Midbrain (tissue), 1 donor: ENCODE measurements at regions not wholly inside any gene's neighbourhood (a gene's known extent, or its start where the extent isn't known, plus 50 kb on each side); places are given as distances from the start of the nearest gene placed in this dataset.

Experiments used
- DNase-seq: peaks from one replicate; lab custom pipeline; 2025; lab: John Stamatoyannopoulos, UW

DNA sequence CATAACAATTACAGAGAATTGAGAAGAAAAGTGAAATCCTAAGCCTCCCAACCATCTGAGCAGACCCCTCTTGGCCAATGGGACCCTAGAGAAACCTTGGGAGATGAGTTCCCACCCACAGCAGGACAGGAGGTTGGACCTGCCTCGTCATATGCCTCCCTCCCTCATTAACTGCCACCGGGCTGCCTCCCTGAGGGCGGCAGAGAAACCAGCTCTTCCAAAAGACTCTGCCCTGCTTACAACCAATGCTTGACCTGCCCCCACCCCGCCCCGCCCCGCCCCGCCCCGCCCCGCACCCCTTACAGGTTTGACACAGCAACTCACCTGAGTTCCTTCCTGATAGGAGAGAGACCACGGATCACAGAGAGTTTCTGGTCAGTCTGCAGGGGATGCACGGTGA is 86.1 kb downstream of the ADRA2C start:
- no peak for DNase-seq

DNA sequence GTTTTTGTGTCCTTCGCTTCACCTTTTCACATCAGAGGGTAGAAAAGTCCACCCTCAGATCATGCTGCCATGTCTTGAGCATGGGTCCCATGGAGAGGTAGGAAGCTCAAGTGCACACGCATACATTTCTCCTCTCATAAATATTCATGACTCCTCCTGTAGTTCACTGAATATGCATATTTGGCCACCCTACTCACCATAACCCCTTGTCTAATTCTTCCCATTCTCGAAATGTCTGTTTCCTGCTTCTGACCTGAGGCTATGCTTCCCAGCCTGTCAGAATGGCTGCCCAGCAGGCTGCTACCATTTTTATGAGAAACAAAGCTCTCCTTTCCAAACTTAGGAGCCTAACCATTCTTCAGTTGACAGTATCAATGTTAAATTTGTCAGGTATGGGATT is 86.5 kb downstream of the ADRA2C start:
- no peak for DNase-seq

DNA sequence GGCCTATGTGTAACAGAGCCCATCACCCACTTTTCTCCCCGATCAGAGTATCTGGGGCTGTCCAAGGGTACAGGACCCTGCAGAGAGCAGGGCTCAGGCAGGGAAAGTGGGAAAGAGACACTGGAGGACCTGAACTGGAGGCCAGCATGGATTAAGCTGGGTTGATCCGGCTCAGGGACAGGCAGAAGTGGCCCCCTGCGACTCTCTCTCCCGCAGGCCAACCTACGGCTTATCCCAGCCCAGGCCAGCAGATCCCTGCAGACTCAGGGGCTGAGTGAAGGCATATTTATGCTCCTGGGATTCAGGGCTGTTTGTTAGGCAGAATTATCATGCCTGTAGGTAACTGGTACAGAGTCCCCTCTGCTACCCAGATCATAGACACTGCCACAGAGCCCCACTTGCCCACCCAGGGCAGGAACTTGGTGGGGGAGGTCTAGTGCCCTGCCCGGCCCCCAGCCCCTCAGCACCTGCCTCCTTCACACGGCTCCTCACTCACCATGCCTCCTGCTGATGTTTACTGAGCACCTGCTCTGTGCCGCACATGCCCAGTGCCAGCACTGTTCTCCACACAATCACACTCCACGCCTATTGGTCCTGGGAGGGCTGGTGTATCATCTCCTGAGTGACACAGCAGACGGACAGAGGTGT is 87.3 kb downstream of the ADRA2C start:
- no peak for DNase-seq

DNA sequence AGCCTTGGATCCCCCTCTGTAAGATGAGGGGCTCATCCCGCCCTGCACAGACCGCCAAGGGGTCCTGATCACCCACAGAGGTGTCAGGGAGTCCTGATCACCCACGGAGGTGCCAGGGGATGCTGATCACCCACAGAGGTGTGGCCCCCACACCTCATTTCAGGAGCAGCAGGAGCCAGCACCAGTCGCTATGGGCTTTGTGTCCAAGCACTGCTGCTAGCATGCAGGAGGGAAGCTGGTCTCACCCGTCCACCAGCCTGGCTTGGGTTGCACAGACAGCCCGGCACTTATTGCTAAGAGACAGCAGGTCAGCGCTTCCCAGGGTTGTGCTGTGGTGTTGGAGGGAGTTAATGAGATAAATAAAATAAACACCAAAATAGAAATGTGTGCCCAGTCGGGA is 88.5 kb downstream of the ADRA2C start:
- DNase-seq = no peak

DNA sequence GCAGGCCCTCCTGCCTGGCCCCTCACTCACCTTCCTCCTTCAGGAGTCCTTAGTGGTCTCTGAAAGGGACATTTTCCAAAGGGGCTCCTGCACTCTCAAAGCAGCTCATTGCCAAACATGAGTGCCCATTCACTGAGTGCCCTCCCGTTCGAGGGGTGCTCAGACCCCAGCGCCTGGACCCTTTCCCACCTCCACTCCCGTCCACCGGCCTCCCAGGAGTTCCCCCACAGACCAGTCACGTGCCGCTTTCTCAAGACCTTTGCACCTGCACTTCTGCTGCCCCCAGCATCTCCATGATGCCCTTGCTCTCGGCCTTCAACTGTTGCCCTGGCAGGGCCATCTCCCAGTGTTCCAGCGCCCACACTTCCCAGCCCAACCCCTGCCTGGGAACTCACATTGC is 89.5 kb downstream of the ADRA2C start:
- DNase-seq = no peak

DNA sequence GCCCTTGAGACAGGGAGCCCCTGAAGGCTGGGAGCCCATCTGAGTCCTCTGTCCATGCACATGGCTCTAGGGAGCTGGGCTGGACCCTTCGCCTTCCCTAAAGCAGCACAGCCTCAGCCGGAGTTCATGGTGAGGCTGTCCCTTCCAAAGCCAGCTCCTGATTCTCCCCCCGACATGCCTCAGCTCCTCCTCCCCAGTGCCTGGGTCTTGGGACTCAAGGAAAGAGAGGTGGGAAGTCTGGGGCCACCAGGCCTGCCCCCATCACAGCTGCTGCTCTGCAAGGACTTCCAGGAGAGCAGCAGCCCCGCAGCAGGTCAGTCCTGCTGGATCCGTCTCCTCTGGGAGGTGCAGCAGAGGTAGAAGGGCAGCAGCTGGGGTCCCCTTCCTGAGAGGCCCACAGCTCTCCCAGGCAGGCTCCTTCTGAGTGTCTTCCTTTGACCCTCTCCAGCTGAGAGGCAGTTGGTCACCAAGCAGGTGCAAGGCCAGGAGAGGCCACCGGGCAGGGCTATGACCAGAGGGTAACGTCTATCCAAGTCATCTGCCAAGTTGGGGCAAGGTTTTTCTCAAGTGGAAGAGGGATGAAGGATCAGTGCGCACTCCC is 90.5 kb downstream of the ADRA2C start:
- DNase-seq = no peak

DNA sequence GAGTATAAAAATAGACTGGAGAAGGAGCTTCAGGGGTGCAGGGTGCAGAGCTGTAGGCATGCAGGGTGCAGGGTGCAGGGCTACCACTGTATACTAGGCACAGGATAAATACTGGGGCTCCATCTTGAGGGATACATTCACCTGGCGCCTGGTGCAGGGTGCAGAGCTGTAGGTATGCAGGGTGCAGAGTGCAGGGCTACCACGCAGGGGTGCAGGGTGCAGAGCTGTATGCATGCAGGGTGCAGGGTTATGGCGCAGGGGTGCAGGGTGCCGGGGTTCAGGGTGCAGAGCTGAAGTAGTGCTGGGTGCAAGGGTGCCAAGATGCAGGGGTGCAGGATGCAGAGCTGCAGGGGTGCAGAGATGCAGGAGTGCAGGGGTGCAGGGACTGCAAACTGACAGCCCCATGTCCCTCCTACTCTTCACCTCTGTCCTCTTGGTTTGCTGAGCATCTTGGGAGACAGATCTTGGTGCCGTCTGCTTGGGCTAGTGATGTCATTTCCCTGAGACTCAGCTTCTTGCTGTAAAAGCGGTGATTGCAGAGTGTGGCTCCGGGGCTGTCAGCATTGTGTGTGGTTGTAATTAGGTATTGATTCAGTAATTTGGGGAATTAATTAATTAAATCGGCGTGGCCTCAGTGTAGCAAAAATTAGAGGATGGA is 91.2 kb downstream of the ADRA2C start:
- no peak for DNase-seq

DNA sequence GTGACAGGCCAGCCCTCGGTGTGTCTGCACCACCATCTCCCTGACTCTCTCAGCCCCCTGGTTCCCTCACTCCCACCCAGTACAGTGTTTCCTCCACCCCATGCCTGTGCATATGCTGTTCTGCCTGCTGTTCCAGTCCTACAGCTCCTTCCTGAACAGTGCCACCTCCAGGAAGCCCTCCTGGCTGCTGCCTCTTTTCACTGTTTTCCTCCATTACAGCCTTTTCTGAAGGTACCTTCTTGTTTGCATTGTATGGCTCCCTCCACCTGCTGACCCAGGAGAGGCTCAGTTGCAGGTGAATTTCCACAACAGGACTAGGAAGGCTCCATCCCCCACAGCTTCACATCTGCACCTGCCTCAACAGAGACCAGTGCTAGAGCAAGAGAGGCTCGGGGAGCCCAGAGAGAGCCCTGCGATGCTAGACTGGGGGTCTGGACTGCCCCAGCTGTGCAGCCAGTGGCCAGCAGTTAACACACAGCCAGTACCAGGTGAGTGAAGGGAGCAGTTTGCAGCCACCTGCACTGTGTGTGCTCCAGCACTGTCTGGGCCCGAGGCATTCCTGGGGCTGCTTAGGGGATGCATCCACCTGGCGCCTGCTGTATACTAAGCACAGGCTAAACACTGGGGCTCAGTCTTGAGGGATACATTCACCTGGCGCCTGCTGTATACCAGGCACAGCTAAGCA is 92.0 kb downstream of the ADRA2C start:
- no peak for DNase-seq

DNA sequence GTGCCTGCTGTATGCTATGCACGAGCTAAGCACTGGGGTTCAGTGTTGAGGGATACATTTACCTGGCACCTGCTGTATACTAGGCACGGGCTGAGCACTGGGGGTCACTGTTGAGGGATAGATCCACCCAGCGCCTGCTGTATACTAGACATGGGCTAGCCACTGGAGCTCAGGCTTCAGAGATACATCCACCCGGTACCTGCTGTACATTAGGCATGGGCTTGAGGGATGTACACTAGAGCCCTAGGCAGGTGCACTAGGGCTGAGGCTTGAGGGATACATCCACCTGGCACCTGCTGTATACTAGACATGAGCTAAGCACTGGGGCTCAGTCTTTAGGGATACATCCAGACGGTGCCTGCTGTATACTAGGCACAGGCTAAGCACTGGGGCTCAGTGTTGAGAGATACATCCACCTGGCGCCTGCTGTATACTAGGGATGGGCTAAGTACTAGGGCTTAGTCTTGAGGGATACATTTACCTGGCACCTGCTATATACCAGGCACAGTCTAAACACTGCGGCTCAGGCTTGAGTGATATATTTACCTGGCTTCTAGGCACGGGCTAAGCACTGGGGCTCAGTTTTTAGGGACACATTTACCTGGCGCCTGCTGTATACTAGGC is 92.7 kb downstream of the ADRA2C start:
- no peak for DNase-seq

DNA sequence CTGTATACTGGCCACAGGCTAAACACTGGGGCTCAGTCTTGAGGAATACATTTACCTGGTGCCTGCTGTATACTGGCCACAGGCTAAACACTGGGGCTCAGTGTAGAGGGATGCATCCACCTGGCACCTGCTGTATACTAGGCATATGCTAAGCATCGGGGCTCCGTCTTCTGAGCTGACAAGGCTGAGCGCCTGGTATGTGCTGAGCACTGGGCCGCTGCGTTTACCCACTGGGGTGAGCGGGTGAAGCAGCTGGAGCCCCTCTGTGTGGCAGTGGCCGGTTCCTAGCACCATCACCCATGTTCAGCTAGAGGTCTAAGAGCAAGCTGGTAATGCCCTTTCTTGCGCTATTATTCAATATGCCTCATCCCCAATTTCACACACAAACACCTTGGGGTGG is 93.4 kb downstream of the ADRA2C start:
- DNase-seq = no peak

DNA sequence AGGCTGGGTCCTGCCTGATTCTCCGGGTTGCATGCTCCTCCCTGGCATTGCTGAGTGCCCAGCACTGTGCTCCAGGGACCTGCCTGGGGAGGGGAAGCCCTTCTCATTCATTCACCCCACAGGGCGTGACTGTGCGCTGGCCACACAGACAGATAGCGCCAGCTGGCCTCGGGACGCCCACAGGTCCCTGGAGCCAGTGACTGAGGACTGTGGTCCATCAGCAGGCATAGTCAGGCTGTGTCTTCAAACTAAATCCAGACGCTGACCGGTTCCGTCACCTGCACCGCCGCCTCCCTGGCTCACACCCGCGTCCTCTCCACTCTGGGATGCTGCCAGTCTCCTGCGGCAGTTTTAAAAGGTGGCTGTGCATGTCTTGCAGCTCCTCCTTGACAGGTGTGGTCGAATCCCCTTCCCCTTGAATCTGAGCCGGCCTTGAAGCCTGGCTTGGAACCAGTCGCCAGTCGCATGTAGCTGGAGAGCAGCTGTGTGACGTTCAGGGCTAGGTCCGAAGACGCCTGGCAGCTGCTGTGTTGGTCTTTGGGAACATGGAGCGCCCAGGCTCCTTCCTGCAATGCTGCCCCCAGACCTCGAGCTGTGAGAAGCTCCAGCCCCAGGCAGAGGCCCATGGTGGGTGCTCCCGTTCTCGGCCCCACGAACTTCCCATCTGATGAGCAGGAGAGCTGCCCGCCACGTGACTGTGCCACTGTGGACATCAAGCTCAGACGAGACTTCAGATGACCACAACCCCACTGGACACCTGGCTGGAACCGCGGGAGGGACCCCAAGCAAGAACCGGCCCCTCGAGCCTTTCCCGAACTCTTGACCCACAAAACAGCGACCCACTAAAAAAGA is 94.1 kb downstream of the ADRA2C start:
- no peak for DNase-seq

DNA sequence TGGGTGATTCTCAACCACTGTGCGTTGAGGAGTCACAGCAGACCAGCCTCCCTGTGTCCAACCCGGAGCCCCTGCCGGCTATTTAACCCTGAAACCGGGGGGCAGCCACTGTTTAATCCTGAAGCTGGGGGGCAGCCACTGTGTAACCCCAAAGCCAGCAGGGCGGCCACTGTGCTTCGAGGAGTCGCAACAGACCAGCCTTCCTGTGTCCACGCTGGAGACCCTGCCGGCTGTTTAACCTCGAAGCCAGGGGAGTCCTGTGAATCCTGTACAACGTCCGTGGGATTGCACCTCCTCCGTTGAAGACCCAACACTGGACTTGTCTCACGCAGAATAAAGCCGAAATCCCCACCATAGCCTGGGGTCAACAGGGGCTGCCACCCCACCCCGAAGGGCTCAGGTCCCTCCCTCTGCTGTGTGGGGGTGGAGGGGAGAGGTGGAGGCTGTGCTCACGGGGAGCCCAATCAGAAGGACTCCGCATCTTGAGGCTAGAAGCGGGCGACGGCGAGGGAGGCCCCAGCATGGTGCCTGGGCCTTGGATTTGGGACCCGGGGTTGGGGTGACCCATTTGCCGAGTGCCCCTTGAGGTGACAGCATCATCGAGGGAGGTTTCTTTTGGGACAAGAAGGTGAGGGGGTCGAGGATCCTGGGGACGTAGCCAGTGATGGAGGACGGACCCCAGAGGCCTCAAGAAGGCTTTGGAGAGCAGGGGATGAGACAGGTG is 94.9 kb downstream of the ADRA2C start:
- DNase-seq = no peak

DNA sequence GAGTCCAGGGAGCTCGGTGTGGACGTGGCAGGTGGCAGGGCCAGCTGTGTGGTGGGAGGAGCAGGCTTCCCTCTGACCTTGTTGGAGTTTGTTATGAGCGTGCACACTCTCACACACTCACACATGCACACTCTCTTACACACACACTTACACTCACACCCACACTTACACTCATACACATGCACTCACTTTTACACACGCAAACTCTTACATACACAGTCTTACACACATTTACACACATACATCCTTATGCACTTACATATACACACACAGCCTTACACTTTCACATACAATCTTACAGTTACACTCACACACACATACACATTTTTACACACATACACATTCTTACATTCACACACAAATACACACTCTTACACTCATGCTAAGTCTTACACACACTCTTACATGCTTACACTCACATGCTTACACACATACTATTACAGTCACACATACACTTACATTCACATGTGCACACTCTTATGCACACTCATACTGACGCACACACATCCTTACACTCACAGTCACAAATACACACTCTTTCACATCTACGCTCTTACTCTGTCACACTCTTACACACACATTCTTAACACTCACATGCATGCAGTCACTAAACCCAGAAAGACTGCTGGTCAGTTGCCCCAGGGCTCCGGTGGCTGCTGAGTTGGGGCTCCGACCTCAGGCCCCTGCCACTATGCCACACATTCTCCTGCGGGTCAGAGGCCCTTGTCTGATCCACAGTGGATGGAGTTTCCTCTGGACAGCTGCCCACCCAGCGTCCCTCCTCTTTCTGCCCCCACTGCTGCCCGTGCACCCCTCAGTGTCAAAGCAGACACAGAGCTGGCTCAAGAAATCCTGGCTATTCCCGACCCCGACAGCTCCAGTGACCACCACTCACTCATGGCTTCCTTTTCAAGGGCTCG is 95.8 kb downstream of the ADRA2C start:
- no peak for DNase-seq

DNA sequence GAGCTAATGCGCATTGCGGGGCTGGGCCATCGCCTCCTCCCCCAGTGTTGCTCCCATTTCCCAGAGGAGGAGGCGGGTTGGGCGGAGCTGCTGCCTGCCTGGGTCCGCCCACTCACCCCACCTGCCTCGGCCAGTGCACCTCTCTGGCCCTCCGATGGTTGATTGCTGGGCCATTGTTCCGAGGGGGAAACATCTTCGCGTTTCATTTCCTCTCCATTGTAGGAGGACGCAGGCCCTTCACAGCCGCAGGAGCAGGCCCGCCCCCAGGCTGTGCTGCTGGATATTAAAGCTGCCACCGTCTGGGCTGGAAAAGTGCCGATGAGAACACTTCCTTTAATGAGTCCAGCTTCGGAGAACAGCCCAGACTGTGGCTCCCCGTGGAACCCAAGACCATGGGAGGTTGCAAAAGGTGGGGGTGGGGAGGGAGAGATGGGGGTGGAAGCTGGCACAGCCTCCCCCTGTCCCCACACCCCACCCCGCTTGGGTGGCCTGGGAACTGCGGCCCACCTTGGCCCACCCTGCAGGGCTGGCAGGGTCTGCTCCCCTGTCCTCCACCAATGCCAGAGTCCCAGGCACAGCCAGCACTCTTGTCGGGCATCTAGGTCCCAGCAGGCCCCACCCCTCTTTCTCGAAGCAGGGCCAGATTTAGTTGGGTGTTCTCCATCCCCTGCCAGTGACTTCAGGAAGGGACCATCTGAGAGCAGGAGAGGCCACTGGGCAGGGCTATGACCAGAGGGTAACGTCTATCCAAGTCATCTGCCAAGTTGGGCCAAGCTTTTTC is 96.6 kb downstream of the ADRA2C start:
- no peak for DNase-seq

DNA sequence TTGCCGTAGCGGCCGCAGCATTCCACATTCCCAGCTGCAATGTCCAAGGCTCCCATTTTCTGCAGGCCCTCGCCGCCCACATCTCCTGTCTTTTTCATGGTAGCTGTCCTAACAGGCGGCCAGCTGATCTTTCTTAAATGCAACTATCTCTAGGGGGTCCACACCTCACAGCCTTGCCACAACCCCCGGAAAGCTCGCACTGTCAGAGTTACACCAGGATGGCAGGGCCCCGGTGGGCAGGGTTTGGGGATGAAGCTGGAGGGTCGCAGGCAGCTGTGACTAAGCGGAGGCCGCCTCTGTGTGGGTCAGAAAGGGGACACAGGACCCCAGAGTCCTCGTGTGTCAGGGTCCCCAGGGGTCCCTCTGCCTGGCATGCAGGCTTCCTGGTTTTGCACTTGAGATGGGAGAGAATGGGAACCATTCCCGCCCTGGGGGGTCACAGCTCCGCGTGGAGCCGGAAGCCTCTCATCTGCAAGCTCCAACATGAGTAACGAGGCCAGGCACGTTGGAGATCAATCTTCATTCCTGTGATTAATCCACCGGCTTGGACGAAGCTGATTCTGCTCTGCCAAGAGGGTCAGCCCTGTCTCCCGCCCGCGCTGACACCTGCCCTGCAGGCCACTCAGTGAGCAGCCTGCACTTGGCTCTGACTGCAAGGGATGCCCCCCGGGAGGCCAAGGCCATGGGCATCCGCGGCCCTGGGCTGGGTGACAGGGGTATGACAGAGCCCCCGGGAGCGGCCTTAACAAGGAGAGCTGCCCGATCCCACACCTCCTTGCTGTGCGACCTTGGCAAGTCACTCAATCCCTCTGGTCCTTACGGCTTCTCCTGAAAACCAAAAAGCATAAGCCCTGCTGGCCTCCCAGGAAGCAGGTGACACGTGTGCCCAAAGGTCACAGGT is 97.9 kb downstream of the ADRA2C start:
- no peak for DNase-seq

DNA sequence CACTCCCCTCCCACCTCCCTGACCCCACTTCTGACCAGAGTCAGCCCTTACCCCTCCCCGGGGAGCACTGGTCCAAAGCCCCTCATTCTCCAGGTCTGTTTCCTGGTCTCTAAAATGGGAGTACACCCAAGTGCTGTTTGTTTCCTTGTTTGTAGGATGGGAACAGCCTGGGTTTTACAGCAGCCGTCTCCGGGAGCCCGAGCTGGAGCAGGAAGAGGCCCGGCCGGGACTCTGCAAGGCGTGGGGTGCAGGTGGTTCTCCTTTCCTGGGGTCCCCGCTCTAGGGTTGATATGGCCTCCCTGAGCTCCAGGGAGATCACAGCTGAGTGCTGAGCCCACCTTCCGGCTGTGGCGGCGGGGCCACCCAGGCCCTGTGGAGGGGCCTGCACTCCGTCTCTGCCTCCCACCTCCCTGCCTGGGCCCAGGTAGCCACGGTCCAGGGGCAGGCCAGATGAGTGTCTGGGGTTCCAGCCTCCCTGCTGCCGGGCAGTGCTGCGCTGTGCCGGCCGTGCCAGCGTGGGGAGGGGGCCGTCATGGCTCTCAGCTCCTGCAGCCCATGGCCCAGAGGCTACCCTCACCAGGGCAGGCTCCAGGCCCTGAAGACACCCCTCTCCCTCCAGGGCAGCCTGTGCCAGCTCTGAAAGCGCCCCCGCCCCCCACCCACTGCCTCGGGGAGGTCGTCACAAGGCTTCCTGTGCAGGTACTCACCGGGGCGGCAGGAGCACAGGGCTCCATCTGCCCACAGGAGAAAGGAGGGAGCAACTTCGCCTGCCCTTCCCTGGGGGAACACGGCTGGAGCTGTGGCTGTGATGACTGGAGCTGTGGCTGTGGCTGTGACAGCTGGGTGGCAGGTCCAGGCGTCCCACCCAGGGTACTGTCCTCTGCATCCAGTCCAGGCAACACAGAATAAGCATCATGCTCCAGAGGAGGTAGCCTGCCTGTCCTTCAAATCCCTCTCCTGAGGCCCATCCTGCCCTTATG is 98.8 kb downstream of the ADRA2C start:
- no peak for DNase-seq
